ENCODE measurements at regions not wholly inside any gene's neighbourhood (a gene's known extent, or its start where the extent isn't known, plus 50 kb on each side); places are given as distances from the start of the nearest gene placed in this dataset.

DNA sequence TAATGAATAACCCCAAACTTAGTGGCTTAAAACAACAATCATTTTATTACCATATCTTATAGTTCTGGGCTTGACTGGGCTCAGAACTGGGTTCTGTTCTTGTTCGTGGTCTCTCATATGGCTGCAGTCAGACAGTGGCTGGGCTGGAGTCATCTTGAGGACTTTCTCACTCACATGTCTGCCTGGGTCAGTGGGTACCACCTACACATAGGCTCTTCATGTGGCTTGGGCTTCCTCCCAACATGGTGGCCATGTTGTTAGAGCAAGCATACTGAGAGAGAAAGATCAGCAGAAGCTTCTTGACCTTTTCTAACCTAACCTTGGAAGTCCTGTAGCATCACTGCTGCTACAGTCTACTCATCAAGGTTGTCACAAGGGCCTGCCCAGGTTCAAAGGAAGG, 158.6 kb upstream of the SDK2 start:
- Histone ChIP-seq H3K4me3 (no peak overlapping the region), H3K4me2 (ENCODE audit: insufficient read depth, low read length) (no peak overlapping the region), H3K9ac (ENCODE audit: insufficient read depth in 1 of 2, low read depth in 2 of 2, low read length in 2 of 2) (no peak overlapping the region), H3K9me1 (ENCODE audit: control insufficient read depth, insufficient read depth, low read length) (no peaks in the 10 kb centered on the region), H4K20me1 (replicated peaks; ENCODE audit: control insufficient read depth, insufficient read depth, low read length) (0 out of 2 replicates have a peak, but pooled peaks cover 4% of the 10 kb centered on the region), H3K4me1 (replicated peaks in 1 of 2; ENCODE audit: control insufficient read depth in 2 of 2, insufficient read depth in 2 of 2, low read length in 2 of 2) (no peaks in the 10 kb centered on the region), H3K27me3 (ENCODE audit: control insufficient read depth in 2 of 2, insufficient read depth in 2 of 2, low read length in 2 of 2) (no peaks in the 10 kb centered on the region; a peak in 1 of 5 replicates), H3K36me3 (ENCODE audit: control insufficient read depth, insufficient read depth, low read length) (no peaks in the 10 kb centered on the region), H2AFZ (ENCODE audit: low read depth, low read length) (no peak overlapping the region), H3K9me3 (replicated peaks; ENCODE audit: control insufficient read depth, insufficient read depth, low read depth, low read length) (no peaks in the 10 kb centered on the region), H3K79me2 (ENCODE audit: control insufficient read depth, insufficient read depth, low read length) (no peaks in the 10 kb centered on the region), H3K27ac (ENCODE audit: extremely low read depth, low read depth, low read length) (no peak overlapping the region)
- POLR2A ChIA-PET: no interaction called here
- in situ Hi-C loops (cut with MboI) (no loop called here), intact Hi-C loops (cut with micrococcal nuclease) (no loop called here)
- 0% methylated on average over 1 of the region's 1 CpG for WGBS (ENCODE audit: insufficient coverage, low coverage, missing lambda C conversion rate)
- no peak for ATAC-seq
- no peak for FAIRE-seq
- CTCF ChIA-PET (ENCODE audit: low intra/inter-chr PET ratio): no interaction called here
- no peak for DNase-seq (ENCODE audit: extremely low read depth in 1 of 4, low spot score in 3 of 4)
- BruUV-seq (replicated peaks): no TSS peak
- TF ChIP-seq NCOA6 (IDR thresholded peaks at IDR 0.05) (no peak), ZNF695 (CRISPR knock-in tag; IDR thresholded peaks at IDR 0.05) (no peak), CBX5 (IDR thresholded peaks at IDR 0.05; ENCODE audit: borderline replicate concordance, low read depth) (no peak), ETV6 (IDR thresholded peaks at IDR 0.05; ENCODE audit: borderline replicate concordance in 1 of 2, low read depth in 2 of 2, low read length in 1 of 2) (no peak), ETV6 (CRISPR knock-in tag; IDR thresholded peaks at IDR 0.05; ENCODE audit: borderline replicate concordance) (no peak), BRD4 (IDR thresholded peaks at IDR 0.05) (no peak), ZNF551 (CRISPR knock-in tag; IDR thresholded peaks at IDR 0.05) (no peak), SRSF1 (IDR thresholded peaks at IDR 0.05; ENCODE audit: low read depth, low read length) (no peak), LCOR (CRISPR knock-in tag; IDR thresholded peaks at IDR 0.05) (no peak), FOXA1 (IDR thresholded peaks at IDR 0.05; ENCODE audit: borderline replicate concordance) (no peak)
- TF ChIP-seq, protein P1, sequence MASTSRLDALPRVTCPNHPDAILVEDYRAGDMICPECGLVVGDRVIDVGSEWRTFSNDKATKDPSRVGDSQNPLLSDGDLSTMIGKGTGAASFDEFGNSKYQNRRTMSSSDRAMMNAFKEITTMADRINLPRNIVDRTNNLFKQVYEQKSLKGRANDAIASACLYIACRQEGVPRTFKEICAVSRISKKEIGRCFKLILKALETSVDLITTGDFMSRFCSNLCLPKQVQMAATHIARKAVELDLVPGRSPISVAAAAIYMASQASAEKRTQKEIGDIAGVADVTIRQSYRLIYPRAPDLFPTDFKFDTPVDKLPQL (IDR thresholded peaks at IDR 0.05; ENCODE audit: extremely low read depth, insufficient read length): no peak
- TF ChIP-seq, protein P2, sequence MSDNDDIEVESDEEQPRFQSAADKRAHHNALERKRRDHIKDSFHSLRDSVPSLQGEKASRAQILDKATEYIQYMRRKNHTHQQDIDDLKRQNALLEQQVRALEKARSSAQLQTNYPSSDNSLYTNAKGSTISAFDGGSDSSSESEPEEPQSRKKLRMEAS (CRISPR knock-in tag; IDR thresholded peaks at IDR 0.05): no peak
- TF ChIP-seq, protein P3, sequence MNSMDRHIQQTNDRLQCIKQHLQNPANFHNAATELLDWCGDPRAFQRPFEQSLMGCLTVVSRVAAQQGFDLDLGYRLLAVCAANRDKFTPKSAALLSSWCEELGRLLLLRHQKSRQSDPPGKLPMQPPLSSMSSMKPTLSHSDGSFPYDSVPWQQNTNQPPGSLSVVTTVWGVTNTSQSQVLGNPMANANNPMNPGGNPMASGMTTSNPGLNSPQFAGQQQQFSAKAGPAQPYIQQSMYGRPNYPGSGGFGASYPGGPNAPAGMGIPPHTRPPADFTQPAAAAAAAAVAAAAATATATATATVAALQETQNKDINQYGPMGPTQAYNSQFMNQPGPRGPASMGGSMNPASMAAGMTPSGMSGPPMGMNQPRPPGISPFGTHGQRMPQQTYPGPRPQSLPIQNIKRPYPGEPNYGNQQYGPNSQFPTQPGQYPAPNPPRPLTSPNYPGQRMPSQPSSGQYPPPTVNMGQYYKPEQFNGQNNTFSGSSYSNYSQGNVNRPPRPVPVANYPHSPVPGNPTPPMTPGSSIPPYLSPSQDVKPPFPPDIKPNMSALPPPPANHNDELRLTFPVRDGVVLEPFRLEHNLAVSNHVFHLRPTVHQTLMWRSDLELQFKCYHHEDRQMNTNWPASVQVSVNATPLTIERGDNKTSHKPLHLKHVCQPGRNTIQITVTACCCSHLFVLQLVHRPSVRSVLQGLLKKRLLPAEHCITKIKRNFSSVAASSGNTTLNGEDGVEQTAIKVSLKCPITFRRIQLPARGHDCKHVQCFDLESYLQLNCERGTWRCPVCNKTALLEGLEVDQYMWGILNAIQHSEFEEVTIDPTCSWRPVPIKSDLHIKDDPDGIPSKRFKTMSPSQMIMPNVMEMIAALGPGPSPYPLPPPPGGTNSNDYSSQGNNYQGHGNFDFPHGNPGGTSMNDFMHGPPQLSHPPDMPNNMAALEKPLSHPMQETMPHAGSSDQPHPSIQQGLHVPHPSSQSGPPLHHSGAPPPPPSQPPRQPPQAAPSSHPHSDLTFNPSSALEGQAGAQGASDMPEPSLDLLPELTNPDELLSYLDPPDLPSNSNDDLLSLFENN (IDR thresholded peaks at IDR 0.05; ENCODE audit: low read depth in 2 of 2, low read length in 2 of 2): no peak
